Liver (tissue), 8 donors: ENCODE measurements at regions not wholly inside any gene's neighbourhood (a gene's known extent, or its start where the extent isn't known, plus 50 kb on each side); places are given as distances from the start of the nearest gene placed in this dataset.

Source experiments
- DNase-seq: peaks from one replicate; pipeline ENCODE4 v3.0.0-alpha.2; 2017; ENCODE audit warnings: low spot score
- H3K27ac ChIP-seq, 2 donors: one replicate each; pipeline ENCODE4 v1.7.0; 2013; ENCODE audit warnings: inconsistent platforms in 2 of 2, low read length in 2 of 2, control low read depth in 1 of 2, low read depth in 1 of 2, mild to moderate bottlenecking in 1 of 2
- H3K27me3 ChIP-seq, 4 donors: one replicate each; pipeline versions ENCODE4 v1.6.1 to v1.7.0; 2013; ENCODE audit warnings: low read length in 3 of 4, inconsistent platforms in 1 of 4, mild to moderate bottlenecking in 1 of 4, moderate library complexity in 1 of 4; ENCODE audit not compliant: control insufficient read depth in 4 of 4, insufficient read depth in 4 of 4
- H3K36me3 ChIP-seq, 4 donors: one replicate each; pipeline versions ENCODE4 v1.6.1 to v1.7.0; 2013; ENCODE audit warnings: low read length in 3 of 4, mild to moderate bottlenecking in 3 of 4, low read depth in 1 of 4, moderate library complexity in 1 of 4; ENCODE audit not compliant: control insufficient read depth in 4 of 4, insufficient read depth in 3 of 4
- H3K4me1 ChIP-seq, 4 donors: one replicate each; pipeline versions ENCODE4 v1.6.1 to v1.7.0; 2013; ENCODE audit warnings: low read length in 3 of 4, mild to moderate bottlenecking in 3 of 4, moderate library complexity in 1 of 4; ENCODE audit not compliant: control insufficient read depth in 4 of 4, insufficient read depth in 4 of 4
- H3K4me3 ChIP-seq, 3 donors: one replicate each; pipeline versions ENCODE4 v1.6.1 to v1.7.0; 2013; ENCODE audit warnings: low read length in 3 of 3, control low read depth in 1 of 3, low read depth in 1 of 3, mild to moderate bottlenecking in 1 of 3
- H3K9ac ChIP-seq, 2 donors: one replicate each; pipeline ENCODE4 v1.7.0; 2013; ENCODE audit warnings: low read length in 2 of 2, mild to moderate bottlenecking in 2 of 2, moderate library complexity in 2 of 2, control low read depth in 1 of 2, low read depth in 1 of 2
- H3K9me3 ChIP-seq, 4 donors: one replicate each; pipeline versions ENCODE4 v1.6.1 to v1.7.0; 2013; ENCODE audit warnings: low read length in 3 of 4; ENCODE audit not compliant: control insufficient read depth in 4 of 4
- CTCF ChIP-seq: fragments of 150-350 bp; IDR thresholded peaks from 2 replicates; pipeline ENCODE4 v1.5.1; 2017; ENCODE audit warnings: improper control_type of control experiment, low read depth, low read length; ENCODE audit not compliant: missing input control
- EGR1 ChIP-seq, 2 donors: IDR thresholded peaks; 2 replicates each; pipeline ENCODE4 v1.6.1; 2016 to 2018; ENCODE audit warnings: antibody characterized with exemption in 2 of 2, low read depth in 2 of 2
- FOXA1 ChIP-seq: IDR thresholded peaks from 2 replicates; pipeline ENCODE4 v1.6.1; 2016; ENCODE audit warnings: antibody characterized with exemption
- FOXA2 ChIP-seq: IDR thresholded peaks from 2 replicates; pipeline ENCODE4 v1.6.1; 2016; ENCODE audit warnings: antibody characterized with exemption
- GABPA ChIP-seq, 2 donors: IDR thresholded peaks in 1 of 2; conservative IDR thresholded peaks in 1 of 2; 2 replicates each; pipeline ENCODE4 v1.6.1; 2016; ENCODE audit warnings: antibody characterized with exemption in 2 of 2, mild to moderate bottlenecking in 1 of 2, moderate library complexity in 1 of 2
- HNF4A ChIP-seq, 2 donors: conservative IDR thresholded peaks; 2 replicates each; pipeline ENCODE4 v1.6.1; 2016; ENCODE audit warnings: antibody characterized with exemption in 2 of 2, mild to moderate bottlenecking in 2 of 2
- HNF4G ChIP-seq: IDR thresholded peaks from 2 replicates; pipeline ENCODE4 v1.6.1; 2016; ENCODE audit warnings: antibody characterized with exemption
- JUND ChIP-seq, 2 donors: IDR thresholded peaks; 2 replicates each; pipeline ENCODE4 v1.6.1; 2016; ENCODE audit warnings: antibody characterized with exemption in 2 of 2
- NR2F2 ChIP-seq: IDR thresholded peaks from 2 replicates; pipeline ENCODE4 v1.6.1; 2016; ENCODE audit warnings: antibody characterized with exemption
- RAD21 ChIP-seq, 2 donors: IDR thresholded peaks; 2 replicates each; pipeline ENCODE4 v1.6.1; 2016; ENCODE audit warnings: antibody characterized with exemption in 2 of 2, mild to moderate bottlenecking in 2 of 2
- REST ChIP-seq: IDR thresholded peaks from 2 replicates; pipeline ENCODE4 v1.6.1; 2016; ENCODE audit warnings: antibody characterized with exemption, mild to moderate bottlenecking
- RXRA ChIP-seq, 2 donors: IDR thresholded peaks; 2 replicates each; pipeline ENCODE4 v1.6.1; 2017 to 2018; ENCODE audit warnings: antibody characterized with exemption in 2 of 2, mild to moderate bottlenecking in 1 of 2
- SP1 ChIP-seq: IDR thresholded peaks from 2 replicates; pipeline ENCODE4 v1.6.1; 2018; ENCODE audit warnings: antibody characterized with exemption, mild to moderate bottlenecking
- TAF1 ChIP-seq: conservative IDR thresholded peaks from 2 replicates; pipeline ENCODE4 v1.6.1; 2016; ENCODE audit warnings: antibody characterized with exemption, mild to moderate bottlenecking
- YY1 ChIP-seq: IDR thresholded peaks from 2 replicates; pipeline ENCODE4 v1.6.1; 2016; ENCODE audit warnings: antibody characterized with exemption, mild to moderate bottlenecking
- ZBTB33 ChIP-seq: IDR thresholded peaks from 2 replicates; pipeline ENCODE4 v1.6.1; 2016; ENCODE audit warnings: antibody characterized with exemption
- WGBS: extraction: QIAGEN DNeasy Blood & Tissue Kit; methylation state at CpG from one replicate; pipeline ENCODE4 v1.1.7; 2013; 5-methylcytosine and 5-hydroxymethylcytosine counted together
- TF ChIP-seq, protein P1 (sequence below): IDR thresholded peaks from 2 replicates; pipeline ENCODE4 v1.6.1; 2016; ENCODE audit warnings: antibody characterized with exemption
- TF ChIP-seq, protein P2 (sequence below): IDR thresholded peaks from 2 replicates; pipeline ENCODE4 v1.6.1; 2016; ENCODE audit warnings: antibody characterized with exemption
- donor health status: healthy.
- donor health status: healthy.
- donor health status: healthy.
- donor health status: healthy.
- donor health status: healthy.

GRCh38 chr3:39705351-39705900 lies 104.0 kb upstream of the MYRIP start:
- TF ChIP-seq RXRA (IDR thresholded peaks at IDR 0.05) (no peak), TAF1 (no peak), REST (no peak), YY1 (no peak), JUND (IDR thresholded peaks at IDR 0.05) (no peak), FOXA2 (no peak), SP1 (no peak), EGR1 (IDR thresholded peaks at IDR 0.05; ENCODE audit: low read depth in 2 of 2) (no peak)
- TF ChIP-seq, protein P1, sequence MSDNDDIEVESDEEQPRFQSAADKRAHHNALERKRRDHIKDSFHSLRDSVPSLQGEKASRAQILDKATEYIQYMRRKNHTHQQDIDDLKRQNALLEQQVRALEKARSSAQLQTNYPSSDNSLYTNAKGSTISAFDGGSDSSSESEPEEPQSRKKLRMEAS: no peak
- Histone ChIP-seq H3K27ac (no peak overlapping the region), H3K36me3 (no peaks in the 10 kb centered on the region), H3K9me3 (no peaks in the 10 kb centered on the region), H3K9ac (no peak overlapping the region), H3K4me1 (no peaks in the 10 kb centered on the region), H3K4me3 (no peak overlapping the region), H3K27me3 (no peaks in the 10 kb centered on the region)
- 92% methylated on average over 1 of the region's 1 CpG for WGBS
- DNase-seq: no peak

DNA sequence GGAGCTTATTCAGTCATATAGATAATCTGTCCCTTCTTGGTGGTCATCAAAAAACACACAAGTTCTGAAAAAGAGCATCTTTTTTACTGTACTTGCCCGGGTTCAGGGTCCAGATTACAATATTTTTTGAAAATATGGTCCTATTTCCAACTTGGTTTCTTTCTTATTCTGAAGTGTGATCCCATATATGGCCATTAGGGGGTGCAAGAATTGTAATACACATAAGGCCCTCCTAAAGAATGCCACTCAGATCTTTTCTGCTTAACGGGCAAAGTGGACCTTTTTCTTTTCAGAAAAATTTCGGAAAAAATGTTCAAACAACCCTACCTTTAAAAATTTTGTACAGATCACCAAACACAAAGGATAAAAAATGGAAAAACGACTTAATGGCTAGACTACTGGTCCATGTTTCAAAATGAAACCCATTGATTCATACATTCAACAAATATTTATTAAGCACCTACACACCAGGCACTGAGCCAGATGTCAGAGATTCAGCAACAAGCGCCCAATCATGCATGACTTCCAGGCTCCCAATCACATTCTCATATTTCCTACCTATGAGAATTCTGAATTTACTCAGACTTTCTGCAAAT lies 102.0 kb upstream of the MYRIP start:
- H3K4me1 ChIP-seq: no peaks in the 10 kb centered on the region
- WGBS: 9% methylated on average over 5 of the region's 5 CpGs
- H3K27me3 ChIP-seq: no peaks in the 10 kb centered on the region
- no peak overlapping the region for H3K9ac ChIP-seq
- H3K9me3 ChIP-seq: no peaks in the 10 kb centered on the region
- DNase-seq: no peak
- TF ChIP-seq RAD21 (IDR thresholded peaks at IDR 0.05) (peak; percentile 74 to 79), TAF1 (no peak), FOXA1 (no peak), FOXA2 (no peak), YY1 (no peak), JUND (IDR thresholded peaks at IDR 0.05) (no peak), HNF4G (no peak), RXRA (IDR thresholded peaks at IDR 0.05) (no peak), CTCF (peak; percentile 64), NR2F2 (no peak), HNF4A (conservative IDR thresholded peaks at IDR 0.05) (no peak), GABPA (IDR thresholded peaks at IDR 0.05 in 1 of 2, conservative IDR thresholded peaks at IDR 0.05 in 1 of 2) (no peak), ZBTB33 (no peak), REST (no peak)
- TF ChIP-seq, protein P2, sequence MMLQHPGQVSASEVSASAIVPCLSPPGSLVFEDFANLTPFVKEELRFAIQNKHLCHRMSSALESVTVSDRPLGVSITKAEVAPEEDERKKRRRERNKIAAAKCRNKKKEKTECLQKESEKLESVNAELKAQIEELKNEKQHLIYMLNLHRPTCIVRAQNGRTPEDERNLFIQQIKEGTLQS: no peak
- TF ChIP-seq, protein P1: no peak
- no peak overlapping the region for H3K27ac ChIP-seq
- H3K4me3 ChIP-seq: peak overlapping the region in 1 of 3 donors; percentile 25
- no peaks in the 10 kb centered on the region for H3K36me3 ChIP-seq
